ENCODE measurements at regions not wholly inside any gene's neighbourhood (a gene's known extent, or its start where the extent isn't known, plus 50 kb on each side); places are given as distances from the start of the nearest gene placed in this dataset.
"Not testable (repeated sequence)": the region's sequence is repeated elsewhere in the genome, so short reads cannot be mapped to it uniquely, and the experiment has no call there.

DNA sequence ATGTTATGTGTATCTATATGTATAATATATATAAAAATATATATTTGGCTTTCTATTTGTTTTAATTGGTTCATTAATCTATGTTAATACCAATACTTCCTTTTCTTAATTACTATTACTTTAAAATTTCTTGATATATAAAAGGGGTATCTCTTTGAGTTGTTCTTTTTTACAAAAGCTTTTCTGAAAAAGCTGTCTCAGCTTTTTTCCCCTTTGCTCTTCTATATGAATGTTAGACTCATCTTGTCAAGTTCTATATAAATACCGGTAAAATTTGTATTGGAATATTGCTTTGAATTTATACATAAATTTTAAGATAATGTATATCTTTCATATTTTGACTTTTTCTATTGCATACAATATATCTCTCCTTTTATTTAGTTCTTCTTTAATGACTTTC lies 139.8 kb upstream of the FOXG1 start:
- TF ChIP-seq POLR2A (IDR thresholded peaks at IDR 0.05): no peak
- TF ChIP-seq, protein P1, sequence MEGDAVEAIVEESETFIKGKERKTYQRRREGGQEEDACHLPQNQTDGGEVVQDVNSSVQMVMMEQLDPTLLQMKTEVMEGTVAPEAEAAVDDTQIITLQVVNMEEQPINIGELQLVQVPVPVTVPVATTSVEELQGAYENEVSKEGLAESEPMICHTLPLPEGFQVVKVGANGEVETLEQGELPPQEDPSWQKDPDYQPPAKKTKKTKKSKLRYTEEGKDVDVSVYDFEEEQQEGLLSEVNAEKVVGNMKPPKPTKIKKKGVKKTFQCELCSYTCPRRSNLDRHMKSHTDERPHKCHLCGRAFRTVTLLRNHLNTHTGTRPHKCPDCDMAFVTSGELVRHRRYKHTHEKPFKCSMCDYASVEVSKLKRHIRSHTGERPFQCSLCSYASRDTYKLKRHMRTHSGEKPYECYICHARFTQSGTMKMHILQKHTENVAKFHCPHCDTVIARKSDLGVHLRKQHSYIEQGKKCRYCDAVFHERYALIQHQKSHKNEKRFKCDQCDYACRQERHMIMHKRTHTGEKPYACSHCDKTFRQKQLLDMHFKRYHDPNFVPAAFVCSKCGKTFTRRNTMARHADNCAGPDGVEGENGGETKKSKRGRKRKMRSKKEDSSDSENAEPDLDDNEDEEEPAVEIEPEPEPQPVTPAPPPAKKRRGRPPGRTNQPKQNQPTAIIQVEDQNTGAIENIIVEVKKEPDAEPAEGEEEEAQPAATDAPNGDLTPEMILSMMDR (IDR thresholded peaks at IDR 0.05): no peak
- Histone ChIP-seq H3K27me3 (no peaks in the 10 kb centered on the region), H3K4me1 (no peaks in the 10 kb centered on the region), H3K4me3 (no peak overlapping the region), H3K9me3 (peaks cover 0 to 13% (median 0%) of the 10 kb centered on the region in 12 donors), H3K27ac (no peak overlapping the region), H3K36me3 (no peaks in the 10 kb centered on the region)
- no peak for ATAC-seq
- no peak for DNase-seq
- WGBS, 4 donors: 34 to 78% (median 47%) methylated on average over 1 of the region's 1 CpG
- intact Hi-C loops (cut with DNase I): no loop called here

DNA sequence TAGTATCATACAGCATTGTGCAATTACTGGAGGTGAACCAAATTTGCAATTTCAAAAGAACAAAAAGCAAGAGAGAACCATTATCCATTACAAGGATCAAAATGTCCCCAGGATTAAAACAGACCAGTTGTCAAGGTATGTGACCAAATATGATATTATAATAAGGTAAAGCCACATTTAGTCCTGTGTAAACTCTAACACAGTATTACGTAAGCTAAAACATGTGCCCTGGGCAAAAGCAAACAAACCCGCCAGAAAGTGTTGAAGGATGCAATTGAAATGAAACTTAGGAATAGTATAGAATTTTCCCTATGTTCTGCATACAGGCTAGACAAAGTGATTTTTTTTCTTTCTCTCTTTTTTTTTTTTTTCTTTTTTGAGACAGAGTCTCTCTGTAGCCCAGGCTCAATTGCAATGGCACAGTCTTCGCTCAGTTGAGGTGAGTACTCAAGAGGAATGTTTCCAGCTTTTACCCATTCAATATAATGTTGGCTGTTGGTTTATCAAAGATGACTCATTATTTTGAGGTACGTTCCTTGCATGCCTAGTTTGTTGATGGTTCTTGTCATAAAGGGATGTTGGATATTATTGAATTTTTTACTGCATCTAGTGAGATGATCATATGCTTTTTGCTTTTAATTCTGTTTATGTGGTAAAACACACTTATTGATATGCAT lies 137.1 kb upstream of the FOXG1 start:
- TF ChIP-seq, protein P1 (IDR thresholded peaks at IDR 0.05): no peak
- no peak for TF ChIP-seq POLR2A (IDR thresholded peaks at IDR 0.05)
- H3K27me3 ChIP-seq: no peaks in the 10 kb centered on the region
- intact Hi-C loops (cut with DNase I): no loop called here
- WGBS, 4 donors: 79 to 84% (median 82%) methylated on average over 4 of the region's 4 CpGs
- H3K4me1 ChIP-seq: no peaks in the 10 kb centered on the region
- H3K27ac ChIP-seq: no peak overlapping the region
- no peaks in the 10 kb centered on the region for H3K36me3 ChIP-seq
- DNase-seq: no peak
- no peak for ATAC-seq
- no peak overlapping the region for H3K4me3 ChIP-seq
- peaks cover 0 to 22% (median 0%) of the 10 kb centered on the region in 12 donors for H3K9me3 ChIP-seq

DNA sequence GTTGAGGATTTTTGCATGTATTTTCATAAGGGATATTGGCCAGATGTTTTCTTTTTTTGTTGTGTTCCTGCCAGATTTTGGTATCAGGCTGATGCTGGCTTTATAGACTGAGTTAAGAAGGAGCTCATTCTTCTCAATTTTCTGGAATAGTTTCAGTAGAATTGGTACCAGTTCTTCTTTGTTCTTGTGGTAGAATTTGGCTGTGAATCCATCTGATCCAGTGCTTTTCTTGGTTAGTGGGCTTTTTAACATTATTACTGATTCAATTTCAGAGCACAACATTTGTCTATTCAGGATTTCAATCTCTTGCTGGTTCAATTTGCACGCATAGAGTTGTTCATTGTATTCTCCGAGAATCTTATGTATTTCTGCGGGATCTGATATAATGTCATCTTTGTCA lies 136.5 kb upstream of the FOXG1 start:
- 88 to 93% (median 91%) methylated on average over 3 of the region's 3 CpGs for WGBS, 4 donors
- Histone ChIP-seq H3K36me3 (no peaks in the 10 kb centered on the region), H3K27me3 (no peaks in the 10 kb centered on the region), H3K9me3 (peaks cover 0 to 22% (median 0%) of the 10 kb centered on the region in 12 donors), H3K27ac (no peak overlapping the region), H3K4me3 (no peak overlapping the region), H3K4me1 (no peaks in the 10 kb centered on the region)
- TF ChIP-seq, protein P1 (IDR thresholded peaks at IDR 0.05): no peak
- TF ChIP-seq POLR2A (IDR thresholded peaks at IDR 0.05): no peak
- intact Hi-C loops (cut with DNase I): no loop called here
- no peak for DNase-seq
- ATAC-seq: no peak

DNA sequence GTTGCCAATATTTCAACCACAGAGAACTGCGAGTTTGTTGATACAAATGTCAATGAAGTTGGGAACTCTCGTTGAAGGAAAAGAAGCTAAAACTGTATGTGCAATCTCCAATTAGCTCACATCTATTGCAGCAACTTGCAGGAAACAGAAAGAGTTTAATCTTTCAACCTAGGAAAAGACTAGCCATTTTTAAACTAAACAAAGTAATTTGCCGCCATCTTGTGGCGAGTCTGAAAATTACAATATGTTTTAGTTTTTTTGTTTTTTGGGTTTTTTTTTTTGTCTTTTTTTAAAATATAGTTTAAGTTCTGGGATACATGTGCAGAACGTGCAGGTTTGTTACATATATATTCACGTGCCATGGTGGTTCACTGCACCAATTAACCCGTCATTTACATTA lies 131.2 kb upstream of the FOXG1 start:
- Histone ChIP-seq H3K36me3 (no peaks in the 10 kb centered on the region), H3K9me3 (peaks cover 0 to 18% (median 0%) of the 10 kb centered on the region in 12 donors), H3K27ac (no peak overlapping the region), H3K4me1 (no peaks in the 10 kb centered on the region), H3K4me3 (no peak overlapping the region), H3K27me3 (no peaks in the 10 kb centered on the region)
- WGBS, 4 donors: 3 to 7% (median 5%) methylated on average over 7 of the region's 7 CpGs
- DNase-seq (no peak), ATAC-seq (no peak)
- intact Hi-C loops (cut with DNase I): no loop called here
- TF ChIP-seq, protein P1 (IDR thresholded peaks at IDR 0.05): peak; percentile 21 to 67 (median 50)
- TF ChIP-seq POLR2A (IDR thresholded peaks at IDR 0.05): no peak

DNA sequence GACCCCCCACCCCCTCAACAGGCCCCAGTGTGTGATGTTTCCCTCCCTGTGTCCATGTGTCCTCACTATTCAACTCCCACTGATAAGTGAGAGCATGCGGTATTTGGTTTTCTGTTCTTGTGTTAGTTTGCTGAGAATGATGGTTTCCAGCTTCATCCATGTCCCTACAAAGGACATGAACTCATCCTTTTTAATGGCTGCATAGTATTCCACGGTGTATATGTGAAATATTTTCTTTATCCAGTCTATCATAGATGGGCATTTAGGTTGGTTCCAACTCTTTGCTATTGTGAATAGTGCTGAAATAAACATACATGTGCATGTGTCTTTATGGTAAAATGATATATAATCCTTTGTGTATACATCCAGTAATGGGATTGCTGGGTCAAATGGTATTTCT lies 130.8 kb upstream of the FOXG1 start:
- H3K27me3 ChIP-seq; intact Hi-C loops (cut with DNase I); ATAC-seq; H3K36me3 ChIP-seq; H3K4me3 ChIP-seq; H3K27ac ChIP-seq; DNase-seq; H3K4me1 ChIP-seq: not testable (repeated sequence)
- 48 to 55% (median 48%) methylated on average over 2 of the region's 2 CpGs for WGBS, 4 donors
- H3K9me3 ChIP-seq: peaks cover 0 to 18% (median 0%) of the 10 kb centered on the region in 12 donors

DNA sequence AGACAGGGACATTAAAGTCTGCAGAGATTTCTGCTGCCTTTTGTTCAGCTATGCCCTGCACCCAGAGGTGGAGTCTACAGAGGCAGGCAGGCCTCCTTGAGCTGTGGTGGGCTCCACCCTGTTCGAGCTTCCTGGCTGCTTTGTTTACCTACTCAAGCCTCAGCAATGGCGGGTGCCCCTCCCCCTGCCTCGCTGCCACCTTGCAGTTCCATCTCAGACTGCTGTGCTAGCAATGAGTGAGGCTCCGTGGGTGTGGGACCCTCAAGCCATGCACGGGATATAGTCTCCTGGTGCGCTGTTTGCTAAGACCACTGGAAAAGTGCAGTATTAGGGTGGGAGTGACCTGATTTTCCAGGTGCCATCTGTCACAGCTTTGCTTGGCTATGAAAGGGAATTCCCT lies 125.4 kb upstream of the FOXG1 start:
- H3K9me3 ChIP-seq; H3K27me3 ChIP-seq; H3K36me3 ChIP-seq; intact Hi-C loops (cut with DNase I); H3K4me3 ChIP-seq; H3K4me1 ChIP-seq; ATAC-seq; DNase-seq; H3K27ac ChIP-seq: not testable (repeated sequence)
- WGBS, 4 donors: 76 to 87% (median 81%) methylated on average over 6 of the region's 6 CpGs

Data from heart left ventricle (tissue), 16 donors.